ENCODE measurements at regions not wholly inside any gene's neighbourhood (a gene's known extent, or its start where the extent isn't known, plus 50 kb on each side); places are given as distances from the start of the nearest gene placed in this dataset.

GRCh38 chr3:30356866-30357753 lies 249.3 kb upstream of the TGFBR2 start:
- Histone ChIP-seq H3K27ac (ENCODE audit: insufficient read depth, low read length) (no peak overlapping the region), H3K4me3 (ENCODE audit: insufficient read depth, low read depth, low read length) (no peak overlapping the region), H3K14ac (replicated peaks; ENCODE audit: low read depth, low read length) (peak overlapping the region; percentile 43), H3K56ac (ENCODE audit: extremely low read depth, insufficient read depth, low read length) (no peak overlapping the region), H3K79me1 (ENCODE audit: low read depth in 1 of 2, low read length in 2 of 2) (no peaks in the 10 kb centered on the region), H2AFZ (replicated peaks; ENCODE audit: low read length, poor library complexity) (peak overlapping the region; percentile 34), H2AK5ac (ENCODE audit: low read depth, low read length) (peak overlapping the region; percentile 87; the same call in 1 of the 2 replicates), H3K36me3 (ENCODE audit: control insufficient read depth, insufficient read depth, low read length) (no peaks in the 10 kb centered on the region), H3K9me1 (ENCODE audit: insufficient read depth, low read length) (peaks cover 6% of the 10 kb centered on the region; the same call in 1 of the 2 replicates), H4K5ac (ENCODE audit: low read depth, low read length) (no peak overlapping the region), H2BK20ac (ENCODE audit: low read depth, low read length) (peak overlapping the region; percentile 88), H3K27me3 (ENCODE audit: control insufficient read depth, insufficient read depth, low read length) (no peaks in the 10 kb centered on the region), H2BK120ac (ENCODE audit: low read depth, low read length) (peak overlapping the region; percentile 76), H2AK9ac (replicated peaks; ENCODE audit: low read depth, low read length, poor library complexity) (peak overlapping the region; percentile 76), H3K4me2 (ENCODE audit: low read depth, low read length) (no peak overlapping the region), H3K23ac (ENCODE audit: low read depth, low read length) (peak overlapping the region; percentile 68; the same call in 1 of the 2 replicates), H2BK5ac (ENCODE audit: low read depth, low read length, poor library complexity, severe bottlenecking) (peak overlapping the region; percentile 21), H3K9ac (ENCODE audit: low read depth, low read length) (no peak overlapping the region), H4K8ac (ENCODE audit: low read depth in 2 of 2, low read length in 2 of 2) (peak overlapping the region in 1 of 2 experiments; percentile 46; a peak in 1 of 4 replicates), H4K91ac (ENCODE audit: insufficient read depth, low read depth, low read length) (peak overlapping the region; percentile 53), H3K4me1 (ENCODE audit: control insufficient read depth, insufficient read depth, low read length) (peaks cover 9% of the 10 kb centered on the region), H2BK15ac (ENCODE audit: low read depth, low read length) (peak overlapping the region; percentile 91), H3K18ac (ENCODE audit: low read depth, low read length) (peak overlapping the region; percentile 34; the same call in 1 of the 2 replicates), H3K4ac (ENCODE audit: low read depth, low read length) (peak overlapping the region; percentile 54), H3K9me3 (ENCODE audit: control insufficient read depth, insufficient read depth, low read length) (no peaks in the 10 kb centered on the region), H4K20me1 (ENCODE audit: insufficient read depth, low read length) (no peaks in the 10 kb centered on the region)
- dilution Hi-C loops (cut with HindIII; ENCODE audit: low sequenced_read_pairs, unreplicated experiment) (no loop called here), in situ Hi-C loops (cut with MboI; ENCODE audit: low sequenced_read_pairs) (no loop called here), intact Hi-C loops (cut with micrococcal nuclease) (no loop called here)
- peak; percentile 33 for DNase-seq
- WGBS, 2 experiments (ENCODE audit: extremely low coverage in 2 of 2, insufficient read length in 1 of 2): no CpG with 5 or more reads among the region's 6 CpGs
- peak; percentile 64 for ATAC-seq (ENCODE audit: low read depth)
- TF ChIP-seq SMC3 (IDR thresholded peaks at IDR 0.05; ENCODE audit: low read depth, low read length) (no peak), CEBPB (IDR thresholded peaks at IDR 0.05; ENCODE audit: low read depth, low read length) (peak; percentile 86), MAFK (IDR thresholded peaks at IDR 0.05; ENCODE audit: low read depth, low read length) (no peak), NFE2L2 (IDR thresholded peaks at IDR 0.05; ENCODE audit: low read depth, low read length) (no peak)
- ChIA-PET POLR2A (ENCODE audit: unreplicated experiment) (interaction anchor here (0.5 kb wide), 1 partner anchor 289 kb away, joined by 3 read pairs; no protein-coding TSS in a partner anchor), CTCF (no interaction called here)
- no TSS peak for BruUV-seq (replicated peaks)

Data from IMR-90 (cell line).